ENCODE measurements at regions not wholly inside any gene's neighbourhood (a gene's known extent, or its start where the extent isn't known, plus 50 kb on each side); places are given as distances from the start of the nearest gene placed in this dataset.

DNA sequence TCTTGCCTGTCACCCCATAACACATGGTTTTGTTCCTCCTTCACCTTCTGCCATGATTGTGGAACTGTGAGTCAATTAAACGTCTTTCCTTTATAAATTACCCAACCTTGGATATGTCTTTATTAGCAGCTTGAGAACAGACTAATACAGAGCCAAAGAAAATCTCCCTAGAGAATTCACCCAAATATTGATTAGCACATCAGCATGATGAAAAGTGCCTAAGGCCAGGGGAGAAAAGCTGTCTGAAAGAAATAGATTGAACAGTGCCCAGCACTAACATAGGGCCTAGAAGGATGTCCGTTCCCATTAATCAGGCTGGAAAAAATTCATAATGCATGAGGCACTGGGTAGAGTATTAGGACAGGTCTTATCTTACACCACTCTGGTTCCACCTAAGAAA, 111.9 kb upstream of the CALN1 start:
- TF ChIP-seq EP300 (IDR thresholded peaks at IDR 0.05; ENCODE audit: borderline replicate concordance) (no peak), TEAD4 (IDR thresholded peaks at IDR 0.05) (no peak), REST (IDR thresholded peaks at IDR 0.05; ENCODE audit: low read depth) (no peak), FOXM1 (IDR thresholded peaks at IDR 0.05; ENCODE audit: borderline replicate concordance, low read depth) (no peak), CEBPB (IDR thresholded peaks at IDR 0.05) (no peak), ZBTB7A (IDR thresholded peaks at IDR 0.05; ENCODE audit: low read depth) (no peak), USF1 (IDR thresholded peaks at IDR 0.05) (no peak), CREB1 (IDR thresholded peaks at IDR 0.05; ENCODE audit: low read depth) (no peak), TAF1 (IDR thresholded peaks at IDR 0.05; ENCODE audit: low read depth) (no peak), TCF12 (IDR thresholded peaks at IDR 0.05; ENCODE audit: low read depth) (no peak), EGR1 (IDR thresholded peaks at IDR 0.05) (no peak), NFIC (IDR thresholded peaks at IDR 0.05) (no peak), YY1 (IDR thresholded peaks at IDR 0.05; ENCODE audit: low read depth) (no peak)
- TF ChIP-seq, protein P1, sequence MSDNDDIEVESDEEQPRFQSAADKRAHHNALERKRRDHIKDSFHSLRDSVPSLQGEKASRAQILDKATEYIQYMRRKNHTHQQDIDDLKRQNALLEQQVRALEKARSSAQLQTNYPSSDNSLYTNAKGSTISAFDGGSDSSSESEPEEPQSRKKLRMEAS (IDR thresholded peaks at IDR 0.05): no peak

- TF ChIP-seq, protein P1 (IDR thresholded peaks at IDR 0.05): no peak
- no peak for TF ChIP-seq RAD21 (IDR thresholded peaks at IDR 0.05; ENCODE audit: low read depth)
- no peak for TF ChIP-seq TEAD4 (IDR thresholded peaks at IDR 0.05)
- TF ChIP-seq TAF1 (IDR thresholded peaks at IDR 0.05; ENCODE audit: low read depth): no peak
- TF ChIP-seq NFIC (IDR thresholded peaks at IDR 0.05): no peak
- TF ChIP-seq ZBTB7A (IDR thresholded peaks at IDR 0.05; ENCODE audit: low read depth): no peak
- no peak for TF ChIP-seq EP300 (IDR thresholded peaks at IDR 0.05; ENCODE audit: borderline replicate concordance)
- no peak for TF ChIP-seq REST (IDR thresholded peaks at IDR 0.05; ENCODE audit: low read depth)
- TF ChIP-seq TCF12 (IDR thresholded peaks at IDR 0.05; ENCODE audit: low read depth): no peak
- TF ChIP-seq YY1 (IDR thresholded peaks at IDR 0.05; ENCODE audit: low read depth): no peak
- TF ChIP-seq CEBPB (IDR thresholded peaks at IDR 0.05): no peak
- TF ChIP-seq EGR1 (IDR thresholded peaks at IDR 0.05): no peak
These were observed 92.0 kb upstream of the CALN1 start for GRCh38 chr7:72504061-72504706.

GRCh38 chr7:72503644-72504043, 91.5 kb upstream of the CALN1 start:
- no peak for TF ChIP-seq CEBPB (IDR thresholded peaks at IDR 0.05)
- TF ChIP-seq EP300 (IDR thresholded peaks at IDR 0.05; ENCODE audit: borderline replicate concordance): no peak

GRCh38 chr7:72494807-72495206, 82.7 kb upstream of the CALN1 start:
- TF ChIP-seq NFIC (IDR thresholded peaks at IDR 0.05) (no peak), TAF1 (IDR thresholded peaks at IDR 0.05; ENCODE audit: low read depth) (no peak), CEBPB (IDR thresholded peaks at IDR 0.05) (no peak), EGR1 (IDR thresholded peaks at IDR 0.05) (no peak), RAD21 (IDR thresholded peaks at IDR 0.05; ENCODE audit: low read depth) (no peak), CREB1 (IDR thresholded peaks at IDR 0.05; ENCODE audit: low read depth) (no peak), USF1 (IDR thresholded peaks at IDR 0.05) (no peak), YY1 (IDR thresholded peaks at IDR 0.05; ENCODE audit: low read depth) (no peak), TCF12 (IDR thresholded peaks at IDR 0.05; ENCODE audit: low read depth) (no peak), FOXM1 (IDR thresholded peaks at IDR 0.05; ENCODE audit: borderline replicate concordance, low read depth) (no peak), REST (IDR thresholded peaks at IDR 0.05; ENCODE audit: low read depth) (no peak), TEAD4 (IDR thresholded peaks at IDR 0.05) (no peak), EP300 (IDR thresholded peaks at IDR 0.05; ENCODE audit: borderline replicate concordance) (no peak), ZBTB7A (IDR thresholded peaks at IDR 0.05; ENCODE audit: low read depth) (no peak)
- TF ChIP-seq, protein P1 (IDR thresholded peaks at IDR 0.05): no peak
